Prostate gland (tissue), 2 donors: ENCODE measurements at regions not wholly inside any gene's neighbourhood (a gene's known extent, or its start where the extent isn't known, plus 50 kb on each side); places are given as distances from the start of the nearest gene placed in this dataset.

ENCODE experiments used
- POLR2A ChIP-seq: fragments of 450-650 bp; IDR thresholded peaks from one replicate; pipeline ENCODE4 v1.6.1; 2016; ENCODE audit warnings: antibody characterized with exemption, mild to moderate bottlenecking
- POLR2AphosphoS5 ChIP-seq: sonication (generic); formaldehyde crosslinking; IDR thresholded peaks from one replicate; pipeline ENCODE4 v1.6.1; 2017; ENCODE audit warnings: antibody characterized with exemption
- TF ChIP-seq, protein P1 (sequence below), 4 experiments: fragments of 200-600 bp in 2 of 4; fragments of 450-650 bp in 2 of 4; sonication (generic) in 2 of 4; IDR thresholded peaks; 1 replicate in 3 of 4; 2 replicates in 1 of 4; pipeline ENCODE4 v1.5.1; 2016 to 2019; ENCODE audit warnings: antibody characterized with exemption in 4 of 4, mild to moderate bottlenecking in 2 of 4, moderate library complexity in 2 of 4

DNA sequence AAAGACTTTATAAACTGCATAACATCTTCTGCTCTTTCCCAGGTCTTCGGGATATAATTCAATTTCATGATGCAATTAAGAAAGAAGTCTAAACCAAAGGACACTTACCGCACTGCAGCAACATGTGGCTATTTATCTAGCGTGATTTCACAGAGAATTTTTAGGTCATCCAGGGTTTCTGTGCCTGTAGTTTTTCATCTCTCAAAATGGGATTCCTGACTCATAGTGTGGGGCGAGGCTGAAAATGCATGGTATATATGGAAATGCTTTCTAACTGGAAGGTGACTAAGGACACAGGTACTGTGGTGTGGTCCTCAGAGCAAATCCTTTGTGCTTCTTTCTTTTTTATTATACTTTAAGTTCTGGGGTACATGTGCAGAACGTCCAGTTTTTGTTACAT is 557.7 kb upstream of the KLF4 start:
- no peak for TF ChIP-seq POLR2A
- TF ChIP-seq, protein P1, sequence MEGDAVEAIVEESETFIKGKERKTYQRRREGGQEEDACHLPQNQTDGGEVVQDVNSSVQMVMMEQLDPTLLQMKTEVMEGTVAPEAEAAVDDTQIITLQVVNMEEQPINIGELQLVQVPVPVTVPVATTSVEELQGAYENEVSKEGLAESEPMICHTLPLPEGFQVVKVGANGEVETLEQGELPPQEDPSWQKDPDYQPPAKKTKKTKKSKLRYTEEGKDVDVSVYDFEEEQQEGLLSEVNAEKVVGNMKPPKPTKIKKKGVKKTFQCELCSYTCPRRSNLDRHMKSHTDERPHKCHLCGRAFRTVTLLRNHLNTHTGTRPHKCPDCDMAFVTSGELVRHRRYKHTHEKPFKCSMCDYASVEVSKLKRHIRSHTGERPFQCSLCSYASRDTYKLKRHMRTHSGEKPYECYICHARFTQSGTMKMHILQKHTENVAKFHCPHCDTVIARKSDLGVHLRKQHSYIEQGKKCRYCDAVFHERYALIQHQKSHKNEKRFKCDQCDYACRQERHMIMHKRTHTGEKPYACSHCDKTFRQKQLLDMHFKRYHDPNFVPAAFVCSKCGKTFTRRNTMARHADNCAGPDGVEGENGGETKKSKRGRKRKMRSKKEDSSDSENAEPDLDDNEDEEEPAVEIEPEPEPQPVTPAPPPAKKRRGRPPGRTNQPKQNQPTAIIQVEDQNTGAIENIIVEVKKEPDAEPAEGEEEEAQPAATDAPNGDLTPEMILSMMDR (IDR thresholded peaks at IDR 0.05), result no peak
- no peak for TF ChIP-seq POLR2AphosphoS5
